ENCODE measurements at regions not wholly inside any gene's neighbourhood (a gene's known extent, or its start where the extent isn't known, plus 50 kb on each side); places are given as distances from the start of the nearest gene placed in this dataset.
"Not testable (repeated sequence)": the region's sequence is repeated elsewhere in the genome, so short reads cannot be mapped to it uniquely, and the experiment has no call there.

DNA sequence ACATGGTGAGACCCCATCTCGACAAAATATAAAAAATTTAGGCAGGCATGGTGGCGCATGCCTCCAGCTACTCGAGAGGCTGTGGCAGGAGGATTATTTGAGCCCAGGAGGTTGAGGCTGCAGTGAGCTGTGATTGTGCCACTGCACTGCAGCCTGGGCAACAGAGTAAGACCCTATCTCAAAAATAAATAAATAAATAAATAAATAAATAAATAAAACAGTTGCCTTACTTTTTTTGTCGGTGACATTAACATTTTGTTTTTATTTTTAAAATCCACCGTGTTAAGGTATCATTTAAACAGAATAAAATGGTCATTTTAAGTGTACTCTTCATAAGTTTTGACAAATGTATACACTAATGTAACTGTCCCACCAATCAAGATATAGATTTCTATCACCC, 57.0 kb downstream of the RASL11A start:
- no peak for DNase-seq (ENCODE audit: low read depth)

DNA sequence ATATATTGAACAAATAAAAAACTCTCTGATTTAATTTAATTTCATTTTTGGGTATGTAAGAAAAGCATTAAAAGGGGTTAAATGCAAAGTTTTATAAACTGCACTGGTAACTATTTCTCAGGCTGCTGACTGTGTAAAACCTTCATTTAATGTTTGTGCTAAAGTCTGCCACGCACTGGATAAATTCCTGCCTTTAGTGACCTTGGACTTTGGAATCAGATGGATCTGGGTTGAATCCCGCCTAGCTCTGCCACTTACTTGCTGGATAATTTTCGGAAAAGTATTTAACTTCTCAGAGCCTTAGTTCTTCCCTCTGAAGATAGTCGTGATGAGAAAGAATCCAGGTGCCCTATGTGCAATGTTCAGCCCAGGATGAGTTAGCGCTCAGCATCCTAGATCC, 58.6 kb downstream of the RASL11A start:
- no peak for DNase-seq (ENCODE audit: low read depth)

DNA sequence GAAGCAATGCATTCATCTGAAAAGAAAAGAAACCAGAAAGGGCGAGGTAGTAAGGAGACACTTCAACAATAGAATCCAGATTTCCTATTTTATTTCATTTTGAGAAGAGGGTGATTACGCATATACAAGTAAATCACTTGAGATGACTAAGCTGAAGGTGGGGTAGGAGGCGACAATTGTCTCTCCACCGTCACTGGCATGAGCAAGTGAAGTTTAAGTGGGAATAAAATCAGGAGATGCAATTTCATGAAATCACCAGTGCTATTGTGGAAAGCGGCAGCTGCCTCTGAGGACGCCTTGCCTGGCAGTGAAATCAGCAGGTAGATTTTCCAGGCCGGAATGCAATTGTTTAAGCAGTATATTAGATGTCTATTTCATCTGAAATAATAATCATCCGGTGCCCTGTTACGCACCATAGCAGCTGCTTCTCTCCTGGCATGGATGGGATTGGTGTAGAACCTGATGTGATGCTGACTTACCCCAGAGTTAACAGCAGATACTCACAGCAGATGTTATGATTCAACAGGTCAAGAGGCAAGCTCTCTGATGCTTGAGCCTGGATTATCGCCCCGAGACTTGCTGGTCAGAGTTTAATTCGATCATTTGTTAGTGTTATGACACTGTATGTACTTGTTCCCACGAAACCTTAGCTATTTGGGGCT, 64.3 kb downstream of the RASL11A start:
- DNase-seq (ENCODE audit: low read depth) = no peak

DNA sequence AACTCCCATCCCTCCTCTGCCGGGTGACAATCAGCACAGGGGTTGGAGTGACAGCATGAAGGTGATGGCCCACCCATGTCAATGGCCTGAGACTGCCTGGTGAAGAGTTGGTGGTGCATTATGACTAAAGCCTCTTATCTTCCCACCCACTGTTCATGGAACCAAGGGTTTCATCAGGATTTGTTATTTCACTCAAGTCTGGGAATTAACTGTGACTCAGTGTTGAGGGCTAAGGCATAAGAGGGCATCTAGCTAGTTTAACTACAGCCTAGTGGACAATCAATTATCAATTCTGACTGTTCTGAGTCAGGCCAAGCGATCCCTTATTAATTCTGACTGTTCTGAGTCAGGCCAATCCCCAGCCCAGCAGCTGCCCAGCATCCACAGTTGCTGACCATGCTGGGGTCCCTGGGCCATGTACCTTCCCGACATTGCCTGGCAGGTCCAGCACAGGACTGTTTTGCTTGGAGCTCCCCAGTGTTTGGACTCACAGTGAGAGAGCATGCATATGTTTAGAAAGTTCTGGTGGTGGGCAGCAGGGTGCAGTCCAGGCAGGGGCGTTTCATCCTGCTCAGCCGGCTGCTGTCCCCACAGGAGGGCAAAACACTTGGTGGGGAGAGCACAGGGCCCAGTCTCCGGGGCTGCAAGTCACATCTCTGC, 65.5 kb downstream of the RASL11A start:
- peak; percentile 33 for DNase-seq (ENCODE audit: low read depth)

- no peak for DNase-seq (ENCODE audit: low read depth)
Measured at GRCh38 chr13:27338207-27338606, 67.6 kb downstream of the RASL11A start.

DNA sequence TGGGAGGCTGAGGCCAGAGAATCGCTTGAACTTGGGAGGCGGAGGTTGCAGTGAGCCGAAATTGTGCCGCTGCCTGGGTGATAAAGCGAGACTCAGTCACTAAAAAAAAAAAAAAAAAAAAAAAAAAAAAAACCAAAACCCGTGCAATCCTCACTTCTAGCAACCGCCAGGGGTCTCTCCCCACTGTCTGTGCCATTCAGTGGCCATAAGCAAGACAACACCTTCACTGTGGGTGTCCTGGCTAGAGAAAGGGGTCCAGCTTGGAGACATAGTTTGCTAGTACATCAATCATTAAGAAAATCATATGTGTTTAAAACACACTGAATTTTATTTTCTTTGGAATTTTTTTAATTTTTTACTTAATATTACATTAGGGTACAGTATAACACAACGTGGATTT, 68.2 kb downstream of the RASL11A start:
- DNase-seq (ENCODE audit: low read depth) = no peak

DNA sequence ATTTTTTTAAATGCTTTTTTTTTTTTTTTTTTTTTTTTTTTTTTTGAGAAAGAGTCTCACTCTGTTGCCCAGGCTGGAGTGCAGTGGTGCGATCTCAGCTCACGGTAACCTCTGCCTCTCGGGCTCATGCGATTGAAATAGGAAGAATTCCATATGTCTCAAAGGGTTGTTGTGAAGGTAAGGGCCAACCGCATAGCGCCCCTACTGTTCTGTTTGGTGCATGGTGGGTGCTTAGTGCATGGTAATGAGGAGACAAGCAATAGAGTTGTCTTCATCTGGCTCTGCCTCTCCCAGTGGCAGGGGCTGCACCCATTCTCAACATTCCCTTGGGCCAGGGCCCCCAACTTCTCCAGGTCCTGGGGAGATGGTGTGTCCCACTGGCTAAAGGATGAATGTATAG, 68.7 kb downstream of the RASL11A start:
- DNase-seq (ENCODE audit: low read depth) = no peak

GRCh38 chr13:27341616-27342015, 71.0 kb downstream of the RASL11A start:
- DNase-seq (ENCODE audit: low read depth) = no peak

DNA sequence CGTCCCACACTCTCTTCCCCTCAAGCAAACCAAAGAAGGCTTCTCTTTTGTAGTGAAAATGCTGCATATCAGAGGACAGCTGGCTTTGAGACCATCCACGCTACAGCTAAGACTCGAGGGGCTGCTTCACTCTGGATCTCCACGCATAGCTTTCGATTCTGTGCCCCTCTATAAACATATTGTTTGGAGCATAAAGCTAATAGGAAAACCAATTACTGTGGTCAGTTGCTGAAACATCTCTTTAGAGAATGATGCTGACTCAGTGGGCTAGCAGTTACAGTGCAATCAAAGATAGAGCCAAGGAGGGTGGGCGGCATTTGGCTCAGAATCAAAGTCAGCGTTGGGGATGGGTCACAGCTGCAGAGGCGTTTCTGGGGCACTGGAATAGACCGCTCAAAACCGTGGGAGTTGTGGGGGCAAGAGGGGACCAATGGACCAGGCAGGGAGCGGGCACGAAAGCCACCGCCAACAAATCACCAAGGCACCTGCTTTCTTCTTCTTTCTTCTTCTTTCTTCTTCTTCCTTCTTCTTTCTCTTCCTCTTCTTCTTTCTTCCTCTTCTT, 76.7 kb downstream of the RASL11A start:
- DNase-seq (ENCODE audit: low read depth) = no peak

DNA sequence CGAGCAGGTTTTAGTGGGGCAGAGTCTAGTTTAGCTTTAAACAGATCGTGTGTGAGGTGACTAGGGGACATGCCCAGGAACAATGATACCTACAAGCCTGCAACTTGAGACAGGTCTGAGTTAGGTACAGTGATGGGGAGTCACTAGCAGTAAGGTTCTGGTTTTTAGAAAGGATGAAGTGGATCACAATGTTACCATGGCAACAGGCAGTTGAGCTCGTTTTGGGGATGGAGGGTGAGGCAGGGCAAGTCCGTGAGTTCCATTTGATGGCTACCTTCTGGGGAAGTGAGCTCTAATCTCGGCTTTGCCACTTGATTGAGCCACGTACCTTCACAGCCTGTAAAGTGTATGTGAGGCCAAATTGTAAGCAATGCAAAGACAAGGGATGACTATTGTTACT, 76.0 kb upstream of the GTF3A start:
- no peak for DNase-seq (ENCODE audit: low read depth)

GRCh38 chr13:27349458-27349857, 75.0 kb upstream of the GTF3A start:
- no peak for DNase-seq (ENCODE audit: low read depth)

- not testable (repeated sequence) for DNase-seq (ENCODE audit: low read depth)
Measured at GRCh38 chr13:27350825-27351224, 73.6 kb upstream of the GTF3A start.

DNA sequence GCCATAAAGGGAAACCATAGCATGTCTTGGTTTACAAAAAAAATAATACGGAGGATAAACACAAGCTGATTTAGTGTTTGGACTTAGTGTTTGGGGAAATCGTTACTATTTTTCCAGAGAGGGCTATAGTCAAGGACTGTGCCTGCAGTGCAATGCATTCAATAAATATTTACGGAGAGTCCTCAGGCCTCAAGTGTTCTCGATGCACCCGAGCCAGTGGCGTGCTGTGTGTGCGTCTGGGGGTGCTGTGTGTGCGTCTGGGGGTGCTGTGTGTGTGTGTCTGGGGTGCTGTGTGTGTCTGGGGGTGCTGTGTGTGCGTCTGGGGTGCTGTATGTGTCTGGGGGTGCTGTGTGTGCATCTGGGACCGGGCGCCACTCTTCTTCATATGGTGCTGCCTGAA, 71.7 kb upstream of the GTF3A start:
- no peak for DNase-seq (ENCODE audit: low read depth)

DNA sequence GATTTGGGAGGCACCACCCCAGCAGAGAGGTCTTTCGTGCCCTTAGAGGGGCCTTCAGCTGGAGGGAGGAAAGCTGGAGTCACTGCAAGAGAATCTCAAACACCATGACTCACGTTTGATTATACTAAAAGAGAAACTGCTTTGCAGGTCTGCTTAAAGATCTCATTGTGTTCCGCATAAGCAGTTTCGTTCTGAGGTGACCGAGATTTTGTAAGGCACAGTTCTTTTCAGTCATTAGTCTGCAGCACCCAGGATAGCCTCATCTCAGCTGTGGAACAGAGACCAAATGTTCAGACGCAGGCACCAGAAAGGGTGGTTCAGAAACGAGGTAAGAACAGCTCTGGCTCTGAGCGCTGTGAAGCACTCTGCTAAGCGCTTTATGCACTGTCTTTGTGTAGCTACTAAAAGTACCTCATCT, 71.2 kb upstream of the GTF3A start:
- DNase-seq (ENCODE audit: low read depth) = peak; percentile 61

- no peak for DNase-seq (ENCODE audit: low read depth)
Measured at GRCh38 chr13:27353708-27354107, 70.7 kb upstream of the GTF3A start.

DNA sequence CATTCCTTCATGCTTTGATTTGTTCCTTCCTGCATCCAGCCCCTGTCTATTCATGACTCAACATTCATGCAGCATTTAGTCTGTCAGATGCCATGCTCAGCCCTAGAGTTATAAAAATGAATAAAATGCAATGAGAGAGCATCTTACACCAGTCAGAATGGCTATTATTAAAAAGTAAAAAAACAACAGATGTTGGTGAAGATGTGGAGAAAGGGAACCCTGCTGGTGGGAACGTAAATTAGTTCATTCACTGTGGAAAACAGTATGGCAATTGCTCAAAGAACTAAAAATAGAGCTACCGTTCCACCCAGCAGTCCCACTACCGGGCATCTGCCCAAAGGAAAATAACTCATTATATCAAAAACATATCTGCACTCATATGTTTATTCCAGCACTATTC, 70.0 kb upstream of the GTF3A start:
- DNase-seq (ENCODE audit: low read depth) = no peak

GRCh38 chr13:27355894-27356293, 68.5 kb upstream of the GTF3A start:
- DNase-seq (ENCODE audit: low read depth) = no peak

- no peak for DNase-seq (ENCODE audit: low read depth)
Measured at GRCh38 chr13:27358420-27358819, 66.0 kb upstream of the GTF3A start.

- peak; percentile 46 for DNase-seq (ENCODE audit: low read depth)
Measured at GRCh38 chr13:27359199-27359821, 65.1 kb upstream of the GTF3A start.

DNA sequence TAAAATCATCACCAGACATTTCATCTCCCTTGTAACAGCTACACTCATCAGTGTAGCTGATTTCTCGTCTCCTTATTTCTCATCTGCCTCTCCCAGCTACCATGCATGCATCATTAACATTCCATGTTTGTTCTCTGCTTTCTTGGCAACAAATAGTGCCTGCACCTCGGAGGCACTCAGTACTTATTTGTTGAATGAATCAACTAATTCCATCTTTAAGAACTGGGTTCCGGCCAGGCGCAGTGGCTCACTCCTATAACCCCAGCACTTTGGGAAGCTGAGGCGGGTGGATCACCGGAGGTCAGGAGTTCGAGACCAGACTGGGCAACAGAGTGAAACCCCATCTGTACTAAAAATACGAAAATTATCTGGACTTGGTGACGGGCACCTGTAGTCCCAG, 63.9 kb upstream of the GTF3A start:
- DNase-seq (ENCODE audit: low read depth) = peak; percentile 15

DNA sequence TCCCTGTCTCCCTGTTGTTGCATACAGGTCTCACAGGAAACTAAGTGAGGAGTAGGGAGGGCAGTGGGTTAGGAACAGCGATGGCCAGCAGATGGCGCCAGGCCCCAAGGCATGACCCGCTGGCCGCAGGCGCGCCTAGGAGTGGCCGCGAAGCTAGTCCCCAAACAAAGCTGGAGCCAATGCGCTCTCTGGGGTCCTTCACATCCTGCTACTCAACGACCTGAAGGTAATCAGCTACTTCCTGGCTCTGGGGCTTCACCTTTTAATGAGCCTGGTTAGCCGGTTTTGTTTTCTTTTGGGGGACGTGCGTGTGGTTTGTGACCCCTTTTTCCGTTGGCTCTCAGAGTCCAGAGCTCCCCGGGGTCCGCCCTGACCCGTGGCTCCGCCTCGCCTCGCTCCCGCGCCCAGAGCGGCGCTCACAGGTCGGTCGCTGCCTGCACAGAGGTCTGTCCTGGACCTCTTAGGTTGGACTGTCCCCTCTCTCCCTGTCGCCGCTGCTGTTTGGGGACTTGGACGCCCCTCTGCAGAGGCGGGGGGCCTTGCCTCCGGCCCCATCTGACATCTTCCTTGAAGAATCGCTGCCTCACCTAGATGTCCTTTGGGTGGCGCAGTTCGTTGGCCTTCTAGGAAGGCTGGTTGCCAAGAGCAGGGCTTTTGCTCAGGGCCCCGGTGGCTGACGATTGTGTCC, 62.2 kb upstream of the GTF3A start:
- peak; percentile 46 for DNase-seq (ENCODE audit: low read depth)

DNA sequence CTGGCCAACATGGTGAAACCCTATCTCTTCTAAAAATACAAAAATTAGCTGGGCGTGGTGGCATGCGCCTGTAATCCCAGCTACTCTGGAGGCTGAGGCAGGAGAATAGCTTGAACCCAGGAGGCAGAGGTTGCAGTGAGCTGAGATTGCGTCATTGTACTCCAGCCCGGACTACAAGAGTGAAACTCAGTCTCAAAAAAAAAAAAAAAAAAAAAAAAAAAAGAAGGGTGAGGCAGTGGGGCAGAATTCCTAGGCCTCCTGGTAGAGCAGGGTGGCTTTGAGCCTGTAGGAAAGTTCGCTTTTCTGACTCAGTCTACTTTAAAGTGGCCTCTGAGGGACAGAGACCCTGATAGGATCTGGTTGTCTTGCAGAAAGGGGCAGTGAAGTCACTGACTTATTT, 60.8 kb upstream of the GTF3A start:
- not testable (repeated sequence) for DNase-seq (ENCODE audit: low read depth)

All from renal cortical epithelial cell (primary cell).